NCI-H82 treated with DMSO at 0.1 percent for 48 hours (cell line): ENCODE measurements at regions not wholly inside any gene's neighbourhood (a gene's known extent, or its start where the extent isn't known, plus 50 kb on each side); places are given as distances from the start of the nearest gene placed in this dataset.
A peak's percentile ranks its signal among the peaks of the same experiment; 100 is the strongest.
"Not testable (repeated sequence)": the region's sequence is repeated elsewhere in the genome, so short reads cannot be mapped to it uniquely, and the experiment has no call there.

Experiments used
- DNase-seq: peaks from one replicate; lab custom pipeline; 2025; ENCODE audit not compliant: unreplicated experiment; lab: John Stamatoyannopoulos, UW

DNA sequence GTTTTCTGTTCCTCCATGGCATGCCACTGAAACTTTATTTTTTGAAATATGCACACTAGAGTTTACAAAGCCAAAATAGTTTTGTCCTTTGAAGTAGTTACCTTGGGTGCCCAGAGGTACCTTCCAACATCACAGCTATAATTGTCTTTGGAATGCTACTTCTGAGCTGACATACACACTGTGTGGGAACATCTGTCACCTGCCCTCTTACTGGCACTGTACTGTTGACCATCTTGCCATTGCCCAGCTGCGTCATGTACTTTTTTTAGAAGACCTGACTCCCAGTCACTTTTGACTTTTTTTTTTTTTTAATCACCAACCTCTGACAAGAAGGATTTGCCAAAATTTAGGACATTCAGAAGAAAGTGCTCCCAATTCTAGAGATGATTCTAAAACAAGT, 200.5 kb upstream of the CXorf66 start:
- DNase-seq: no peak

DNA sequence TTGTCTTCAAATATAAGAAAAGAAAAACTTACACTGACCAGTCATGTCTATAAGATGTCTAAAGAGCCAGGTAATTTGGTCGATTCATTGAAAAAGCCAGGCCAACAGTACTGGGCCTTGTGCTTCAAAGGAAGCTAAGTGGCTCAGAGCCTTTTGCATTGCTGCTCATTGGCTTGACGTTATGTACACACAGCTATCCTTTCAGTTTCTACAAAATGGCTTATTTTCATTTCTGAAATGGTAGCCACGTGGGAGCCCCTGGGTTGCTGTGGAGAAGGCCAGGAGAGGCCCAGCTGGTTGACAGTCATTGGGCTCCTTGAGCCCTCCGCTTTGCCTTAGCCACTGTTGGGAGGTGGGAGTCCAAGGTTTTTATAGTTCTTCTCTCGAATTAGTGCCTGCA, 199.1 kb upstream of the CXorf66 start:
- no peak for DNase-seq

DNA sequence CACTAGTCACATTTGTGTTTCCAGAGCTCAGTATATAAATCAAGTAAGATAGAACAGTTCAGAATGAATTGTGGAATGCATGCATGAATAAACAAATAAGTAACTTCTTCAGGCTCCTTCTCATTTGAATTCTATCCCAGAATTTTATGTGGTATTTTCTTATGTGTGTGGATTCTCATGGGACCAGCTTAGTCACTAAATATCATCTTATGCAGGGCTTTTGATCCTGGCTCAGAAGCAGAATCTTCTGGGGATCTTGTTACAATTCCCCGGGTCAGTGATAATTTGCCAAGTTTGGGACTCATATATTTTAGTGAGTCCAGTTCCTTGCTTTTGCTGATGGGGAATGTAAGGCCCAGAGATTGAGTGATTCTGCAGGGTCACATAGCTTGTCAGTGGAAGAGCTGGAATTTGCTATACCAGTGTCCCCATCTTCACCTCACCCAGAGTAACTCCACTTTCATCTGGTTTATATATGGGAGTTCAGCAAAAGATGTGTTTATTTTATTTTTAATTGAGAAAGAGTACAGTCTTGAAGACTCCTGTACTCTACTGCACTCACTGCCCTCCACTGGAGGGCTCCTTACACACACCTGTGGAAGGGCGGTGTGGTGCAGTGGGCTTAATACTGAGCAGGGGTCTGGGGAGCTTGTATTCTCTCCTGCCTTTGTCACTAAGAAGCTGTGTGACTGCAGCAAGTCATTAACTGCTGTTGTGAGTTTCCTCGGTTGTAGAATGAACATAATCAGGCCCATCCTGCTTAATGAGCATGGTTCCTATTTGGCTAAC, 198.2 kb upstream of the CXorf66 start:
- no peak for DNase-seq

DNA sequence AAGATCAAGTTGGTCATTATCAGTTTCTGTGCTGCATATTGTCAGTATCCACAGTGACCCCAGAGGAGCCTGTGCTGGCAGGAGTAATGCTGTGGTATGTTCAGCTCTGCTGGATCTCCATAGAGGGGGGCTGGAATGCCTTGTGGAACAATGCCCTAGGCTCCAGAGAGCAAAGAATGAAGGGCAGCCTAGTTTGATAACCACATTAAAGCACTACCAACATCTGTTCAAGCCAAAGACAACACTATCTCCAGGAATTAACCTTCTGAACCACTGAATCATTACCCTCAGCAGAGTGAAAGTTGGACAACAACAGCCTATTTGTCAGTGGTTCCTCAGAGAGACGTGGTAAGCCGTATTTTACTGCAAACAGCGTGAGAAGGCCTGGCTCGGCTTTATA, 192.3 kb upstream of the CXorf66 start:
- DNase-seq: no peak

DNA sequence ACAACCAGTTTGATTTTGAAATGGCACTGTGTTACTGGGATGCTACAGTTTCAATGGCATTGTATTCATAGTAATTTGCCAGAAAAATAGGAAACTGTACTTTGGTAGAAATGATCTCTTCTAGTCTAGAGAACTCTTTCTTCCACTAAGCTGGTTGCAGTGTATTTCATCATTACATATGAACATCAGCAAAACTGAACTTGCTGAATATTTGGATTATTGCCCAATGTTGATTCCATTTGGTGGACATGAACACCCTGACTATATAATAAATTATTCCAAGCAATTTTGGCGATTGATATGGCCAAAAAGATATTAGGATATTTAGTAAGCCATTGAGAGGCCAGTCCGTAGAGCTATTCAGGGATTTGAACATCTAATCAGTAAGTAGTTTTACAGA, 191.8 kb upstream of the CXorf66 start:
- DNase-seq: no peak

DNA sequence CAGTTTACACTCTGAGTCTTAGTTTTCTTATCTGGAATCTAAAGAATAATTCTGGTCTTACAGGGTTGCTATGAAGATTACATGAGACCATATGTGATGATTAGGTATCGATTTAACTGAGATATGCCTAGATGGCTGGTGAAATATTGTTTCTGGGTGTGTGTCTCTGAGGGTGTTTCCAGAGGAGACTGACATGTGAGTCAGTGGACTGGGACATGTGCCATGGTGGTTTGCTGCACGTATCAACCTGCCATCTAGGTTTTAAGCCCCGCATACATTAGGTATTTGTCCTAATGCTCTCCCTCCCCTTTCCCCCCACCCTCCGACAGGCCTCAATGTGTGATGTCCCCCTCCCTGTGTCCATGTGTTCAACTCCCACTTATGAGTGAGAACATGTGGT, 186.0 kb upstream of the CXorf66 start:
- no peak for DNase-seq

DNA sequence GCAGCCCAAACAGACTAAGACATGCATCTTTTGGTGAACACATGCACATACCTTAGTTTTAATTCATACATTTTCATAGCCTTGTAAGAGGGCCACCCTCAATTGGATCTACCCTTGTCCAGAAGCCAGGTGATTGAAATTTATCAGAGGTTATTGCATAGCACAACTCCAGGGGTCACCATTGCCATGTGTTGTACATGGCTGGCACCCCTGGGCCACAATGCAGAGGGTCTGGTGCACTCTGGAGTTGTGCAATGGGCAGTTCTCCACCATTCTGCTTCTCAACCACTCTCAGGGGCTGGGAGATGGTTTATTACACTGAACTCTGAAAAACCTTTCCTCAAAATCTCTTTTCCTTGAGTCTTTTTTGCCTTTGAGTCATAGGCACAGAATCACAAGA, 184.4 kb upstream of the CXorf66 start:
- no peak for DNase-seq

DNA sequence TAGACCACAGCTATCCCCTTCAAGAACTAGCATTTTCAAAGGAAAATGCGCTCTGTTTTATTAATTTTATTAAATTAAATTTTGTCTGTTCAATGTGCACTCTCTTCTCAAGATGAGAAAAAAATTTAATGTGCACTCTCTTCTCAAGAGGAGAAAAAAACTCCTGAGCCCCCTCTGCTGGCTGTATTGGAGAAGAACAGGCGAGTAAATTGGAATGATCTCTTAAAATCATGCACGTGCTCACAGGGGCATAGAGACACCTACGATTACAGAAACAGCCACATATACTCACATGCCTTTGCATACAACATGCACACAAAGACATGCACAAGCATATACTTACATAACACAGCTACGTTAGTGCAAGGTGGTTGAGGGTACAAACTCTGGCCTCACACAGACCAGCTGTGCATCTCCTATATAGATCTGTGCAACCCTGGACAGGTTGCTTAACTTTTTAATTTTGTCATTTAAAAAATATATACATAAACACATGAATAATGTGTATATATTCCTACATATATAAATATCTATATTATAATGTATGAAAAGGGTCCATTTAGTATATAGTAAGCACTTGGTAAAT, 176.2 kb upstream of the CXorf66 start:
- DNase-seq: peak; percentile 0

DNA sequence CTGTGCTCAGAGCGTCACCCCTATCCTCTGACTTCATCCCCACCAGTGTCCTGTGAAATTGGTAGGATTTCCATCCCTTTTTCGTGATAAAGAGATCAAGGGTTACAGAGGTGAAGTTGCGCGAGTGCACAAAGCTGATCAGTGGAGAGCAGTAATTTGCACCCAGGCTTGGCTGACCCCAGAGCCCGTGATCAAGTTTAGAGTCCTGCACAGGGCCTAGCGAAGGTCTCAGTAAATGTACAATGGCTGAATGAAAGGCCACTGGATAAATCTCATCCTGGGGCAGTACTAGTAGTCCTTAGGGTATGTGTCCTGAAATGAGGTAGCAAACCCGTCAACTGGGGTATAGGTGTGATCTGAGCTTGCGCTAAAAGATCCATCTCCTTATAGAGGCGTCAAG, 173.2 kb upstream of the CXorf66 start:
- DNase-seq: not testable (repeated sequence)

DNA sequence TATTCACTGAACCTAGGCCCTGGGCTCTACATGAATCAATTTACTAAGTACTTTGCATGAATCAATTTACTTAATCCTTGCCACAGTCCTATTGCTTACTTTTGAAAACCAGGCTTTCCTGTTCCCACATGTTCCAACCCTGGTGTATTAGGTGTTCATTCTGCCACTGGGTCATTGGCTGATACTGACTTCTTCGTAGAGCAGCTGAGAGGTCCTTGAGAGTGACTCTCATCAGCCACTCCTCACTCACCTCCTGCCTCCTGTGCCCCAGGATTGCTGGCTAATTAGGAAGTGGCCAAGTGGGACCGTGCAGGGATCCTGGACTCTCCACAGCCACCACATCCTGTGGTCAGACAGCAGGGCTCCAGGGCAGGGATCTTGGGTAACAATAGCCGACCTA, 172.7 kb upstream of the CXorf66 start:
- DNase-seq: not testable (repeated sequence)

DNA sequence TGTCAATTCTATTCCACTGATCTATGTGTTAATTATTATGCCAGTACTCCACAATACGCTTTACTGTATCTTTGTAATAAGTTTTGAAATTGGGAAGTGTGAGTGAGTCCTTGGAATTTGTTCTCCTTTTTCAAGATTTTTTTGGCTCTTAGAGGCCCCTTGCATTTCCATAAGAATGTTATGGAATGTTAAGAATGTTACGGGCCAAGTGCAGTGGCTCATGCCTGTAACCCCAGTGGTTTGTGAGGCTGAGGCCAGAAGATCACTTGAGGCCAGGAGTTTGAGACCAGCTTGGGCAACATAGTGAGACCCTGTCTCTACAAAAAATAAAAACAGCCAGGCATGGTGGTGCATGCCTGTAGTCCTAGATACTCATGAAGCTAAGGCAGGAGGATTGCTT, 167.6 kb upstream of the CXorf66 start:
- DNase-seq: no peak

DNA sequence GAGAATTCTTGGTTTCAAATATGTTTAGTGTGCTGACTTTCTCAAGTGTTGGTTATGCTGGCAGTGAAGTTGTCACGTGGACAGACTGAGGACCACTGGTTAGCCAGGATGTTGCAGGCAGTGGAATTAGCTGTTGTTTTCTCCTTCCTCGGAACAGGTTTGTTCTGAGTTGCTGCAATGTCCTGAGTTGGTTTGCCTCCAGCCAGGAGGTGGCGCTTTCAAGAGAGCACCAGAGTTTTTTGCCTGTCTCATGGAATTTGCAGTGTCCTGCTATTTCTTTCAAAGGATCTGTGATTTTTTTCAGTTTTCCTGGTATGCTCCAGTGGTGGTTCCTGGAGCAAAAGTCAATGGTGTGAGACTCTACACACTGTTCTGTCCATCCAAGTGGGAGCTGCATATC, 158.1 kb upstream of the CXorf66 start:
- no peak for DNase-seq

DNA sequence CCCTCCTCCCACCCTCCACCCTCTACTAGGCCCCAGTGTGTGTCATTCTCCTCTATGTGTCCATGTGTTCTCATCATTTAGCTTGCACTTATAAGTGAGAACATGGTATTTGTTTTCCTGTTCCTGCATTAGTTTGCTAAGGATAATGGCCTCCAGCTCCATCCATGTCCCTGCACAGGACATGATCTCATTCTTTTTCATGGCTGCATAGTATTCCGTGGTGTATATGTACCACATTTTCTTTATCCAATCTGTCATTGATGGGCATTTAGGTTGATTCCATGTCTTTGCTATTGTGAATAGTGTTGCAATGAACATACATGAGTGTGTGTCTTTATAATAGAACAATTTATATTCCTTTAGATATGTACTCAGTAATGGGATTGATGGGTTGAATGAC, 148.7 kb upstream of the CXorf66 start:
- not testable (repeated sequence) for DNase-seq

DNA sequence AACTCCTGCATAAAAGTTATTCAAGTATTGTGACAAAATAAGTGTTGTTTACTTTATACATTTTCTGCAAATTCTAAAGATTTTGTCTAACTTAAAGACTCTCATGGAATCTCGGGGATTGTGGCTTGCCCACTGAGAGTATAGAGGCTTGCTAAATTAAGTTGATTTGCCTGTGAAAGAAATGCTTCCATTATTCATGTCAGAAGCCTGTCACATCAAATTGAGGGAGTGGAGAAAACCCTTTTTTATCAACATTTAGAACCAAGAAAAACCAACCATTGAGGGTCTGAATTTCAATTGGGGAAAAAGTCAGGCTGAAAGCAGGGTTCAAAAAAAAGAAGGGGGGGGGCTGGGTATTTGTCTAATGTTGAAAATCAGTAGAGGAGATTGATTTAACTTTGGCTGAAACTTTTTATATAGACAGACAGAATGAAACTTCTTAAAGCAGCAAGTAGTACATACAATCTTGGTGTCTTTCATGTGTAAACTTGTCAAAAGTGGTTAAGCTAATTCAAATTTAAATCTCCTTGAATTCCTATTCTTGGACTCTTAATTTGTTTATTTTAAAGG, 144.8 kb upstream of the CXorf66 start:
- no peak for DNase-seq

DNA sequence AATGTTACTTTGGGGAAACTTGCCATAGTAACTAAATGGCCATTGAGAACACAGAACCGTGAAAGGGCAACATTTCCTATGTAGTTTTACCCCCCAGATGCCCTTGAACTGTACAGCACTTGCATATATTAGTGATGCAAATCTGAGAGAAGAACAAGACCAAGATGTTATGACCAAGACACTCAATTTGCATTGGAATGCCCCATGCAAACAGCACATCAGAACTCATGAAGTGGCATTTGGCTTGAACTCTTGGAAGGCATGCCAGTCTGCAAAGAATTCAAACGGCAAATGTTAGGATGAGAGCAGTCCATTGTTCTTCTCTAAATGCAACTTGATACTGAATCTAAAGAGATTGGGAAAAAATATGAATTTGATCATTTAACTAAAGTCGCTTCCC, 139.4 kb upstream of the CXorf66 start:
- DNase-seq: no peak

DNA sequence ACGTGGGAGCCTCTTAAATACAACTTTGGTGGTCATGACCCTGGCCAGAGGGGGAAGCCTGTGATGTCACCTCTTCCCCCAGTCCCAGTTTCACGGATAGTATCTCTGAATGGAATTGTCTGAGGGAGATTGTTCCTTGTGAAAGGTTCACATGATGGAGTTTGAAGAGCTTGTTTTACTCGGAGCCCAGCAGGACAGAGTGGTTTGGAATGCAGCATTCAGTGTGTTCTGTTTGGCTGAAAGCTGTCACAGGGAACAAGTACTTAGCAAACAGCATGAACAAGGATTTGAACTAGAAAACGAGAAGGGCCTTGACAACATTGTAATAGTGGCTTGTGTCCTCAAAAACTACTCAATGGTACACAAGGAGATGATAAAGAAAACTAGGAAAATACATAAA, 133.9 kb upstream of the CXorf66 start:
- no peak for DNase-seq

DNA sequence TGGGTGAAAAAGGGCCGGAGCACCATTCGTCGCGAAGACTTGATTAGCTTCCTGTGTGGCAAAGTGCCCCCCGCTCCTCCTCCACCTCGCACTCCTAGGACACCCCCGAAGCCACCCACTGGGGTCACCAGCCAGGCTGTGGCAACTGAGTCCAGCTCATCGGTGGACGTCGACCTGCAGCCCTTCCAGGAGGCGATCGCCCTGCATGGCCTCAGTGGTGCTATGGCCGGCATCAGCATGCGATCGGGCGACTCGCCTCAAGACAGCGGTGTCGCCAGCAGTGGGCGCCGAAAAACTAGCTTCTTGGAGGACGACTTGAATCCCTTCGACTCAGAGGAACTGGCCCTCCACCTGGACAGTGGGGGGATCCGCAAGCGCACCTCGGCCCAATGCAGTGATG, 126.8 kb upstream of the CXorf66 start:
- no peak for DNase-seq

DNA sequence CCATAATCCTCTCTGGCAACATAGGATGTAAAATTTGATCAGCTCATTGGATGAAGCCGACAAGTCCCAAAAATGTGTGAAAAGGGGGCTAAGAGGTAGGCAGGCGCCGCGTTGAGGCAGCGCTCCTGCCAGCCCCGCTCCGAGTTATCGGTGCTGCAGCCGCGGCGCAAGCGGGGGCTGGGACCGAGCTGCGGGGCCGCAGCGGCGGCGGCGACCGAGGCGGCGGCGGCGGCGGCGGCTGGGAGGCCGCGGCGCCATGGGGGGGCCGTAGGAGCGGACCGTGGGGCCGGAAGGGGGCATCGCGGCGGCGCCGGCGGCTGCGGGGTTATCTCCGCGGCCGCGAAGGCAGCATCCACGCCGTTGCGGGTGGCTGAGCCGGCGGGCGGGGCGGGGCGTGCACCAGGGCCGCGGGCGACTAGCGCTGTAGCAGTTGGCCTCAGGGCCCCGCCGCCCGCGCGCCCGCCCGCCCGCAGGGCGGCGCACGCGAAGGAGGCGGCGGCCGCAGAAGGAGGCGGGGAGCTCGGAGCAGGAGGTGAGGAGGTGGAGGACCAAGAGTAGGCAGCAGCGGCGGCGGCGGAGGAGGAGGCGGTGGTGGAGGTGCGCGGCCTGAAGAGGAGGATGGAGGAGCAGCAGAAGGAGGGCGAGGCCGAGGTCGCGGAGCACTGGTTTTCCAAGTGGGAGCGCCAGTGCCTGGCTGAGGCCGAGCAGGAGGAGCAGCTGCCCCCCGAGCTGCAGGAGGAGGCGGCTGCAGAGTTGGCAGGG, 126.0 kb upstream of the CXorf66 start:
- no peak for DNase-seq

DNA sequence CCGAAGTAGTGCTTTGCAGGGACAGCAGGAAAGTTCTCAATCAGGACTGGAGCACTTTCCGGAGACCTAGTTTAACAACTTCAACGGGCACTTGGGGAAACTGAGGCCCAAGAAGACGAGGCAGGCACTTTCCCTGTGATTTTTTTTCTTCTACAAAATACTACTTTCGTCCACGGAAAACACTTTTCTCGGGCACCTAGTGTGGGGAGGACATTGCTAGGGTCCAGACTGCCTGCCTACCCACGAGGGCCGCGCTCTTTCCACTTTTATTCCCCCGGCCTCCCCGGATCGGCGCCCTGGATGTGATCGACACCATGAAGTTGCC, 125.4 kb upstream of the CXorf66 start:
- DNase-seq: no peak

DNA sequence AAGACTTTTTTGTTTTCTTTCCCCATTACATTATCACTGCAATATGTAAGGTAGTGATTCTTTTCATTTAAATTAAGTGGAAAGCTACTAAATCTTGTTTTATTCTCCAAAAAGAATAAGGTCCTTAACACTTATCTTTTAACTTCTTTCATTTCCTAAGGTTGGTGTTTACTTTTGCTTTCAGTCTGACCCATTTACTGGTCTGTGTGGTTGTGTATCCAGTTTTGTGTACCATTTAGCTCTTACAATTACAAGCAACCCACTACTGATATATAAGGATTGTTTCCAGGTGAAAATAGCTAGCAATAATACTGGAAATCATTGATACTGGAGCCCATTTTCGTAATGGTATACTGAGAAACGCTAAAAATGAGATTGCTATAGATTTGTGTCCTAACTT, 123.1 kb upstream of the CXorf66 start:
- DNase-seq: no peak

DNA sequence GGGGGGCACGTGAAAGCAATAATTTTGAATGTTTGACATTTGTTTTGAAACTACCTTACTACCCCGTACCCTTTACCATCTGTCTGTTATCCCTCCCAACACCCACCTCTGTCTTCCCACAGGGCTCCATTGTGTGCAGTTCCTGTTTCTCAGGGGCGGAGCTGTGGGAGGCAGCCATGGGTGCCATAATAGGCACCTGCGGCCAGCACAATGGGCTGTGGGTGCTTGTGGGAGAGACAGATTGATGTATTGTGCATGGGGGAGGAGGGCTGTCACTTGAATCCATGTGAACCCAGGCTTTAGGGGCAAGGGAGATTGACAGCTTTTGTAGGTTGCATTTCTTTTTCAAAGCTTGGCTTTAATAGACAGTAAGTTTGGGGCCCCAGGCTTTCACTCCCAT, 122.6 kb upstream of the CXorf66 start:
- no peak for DNase-seq

DNA sequence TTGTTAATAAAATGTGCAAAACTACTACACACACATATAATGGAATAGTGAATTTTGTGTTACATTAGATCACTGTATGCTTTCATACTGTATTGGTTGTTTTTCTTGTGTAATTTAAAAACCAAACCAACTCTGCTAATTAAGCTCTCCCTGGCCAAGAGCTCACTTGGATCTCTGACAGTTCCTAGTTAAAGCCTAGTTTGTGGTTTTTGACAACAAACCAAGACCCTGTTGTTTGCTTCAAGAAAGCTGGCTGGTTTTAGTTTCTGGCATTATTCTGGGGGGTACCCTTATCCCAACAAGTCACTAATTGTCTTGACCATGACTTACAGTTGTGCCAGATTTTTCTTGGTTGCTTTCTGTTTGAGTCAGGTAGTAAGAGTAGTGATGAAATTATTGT, 121.4 kb upstream of the CXorf66 start:
- DNase-seq: no peak
